ENCODE measurements at regions not wholly inside any gene's neighbourhood (a gene's known extent, or its start where the extent isn't known, plus 50 kb on each side); places are given as distances from the start of the nearest gene placed in this dataset.

DNA sequence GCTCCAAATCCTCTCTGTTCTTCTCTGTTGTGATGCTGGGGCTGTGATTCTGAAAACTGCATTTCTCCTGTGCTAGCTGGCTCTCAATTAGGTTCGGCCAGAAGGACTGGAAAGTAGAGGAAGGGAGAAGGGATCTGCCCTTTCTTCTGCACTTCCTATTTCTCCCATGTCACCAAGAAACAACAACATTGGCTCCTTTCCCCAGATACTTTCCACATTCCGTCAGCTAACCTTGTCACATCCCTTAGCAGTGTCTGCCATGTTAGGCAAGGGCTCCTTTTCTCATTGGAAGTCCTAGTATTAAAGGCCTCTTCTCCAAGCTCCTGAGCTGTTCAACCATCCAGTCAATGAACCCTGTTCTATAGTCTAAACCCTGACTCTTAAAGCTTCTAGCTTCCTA is 171.1 kb downstream of the ZNF621 start (continued):
- TF ChIP-seq, protein P1, sequence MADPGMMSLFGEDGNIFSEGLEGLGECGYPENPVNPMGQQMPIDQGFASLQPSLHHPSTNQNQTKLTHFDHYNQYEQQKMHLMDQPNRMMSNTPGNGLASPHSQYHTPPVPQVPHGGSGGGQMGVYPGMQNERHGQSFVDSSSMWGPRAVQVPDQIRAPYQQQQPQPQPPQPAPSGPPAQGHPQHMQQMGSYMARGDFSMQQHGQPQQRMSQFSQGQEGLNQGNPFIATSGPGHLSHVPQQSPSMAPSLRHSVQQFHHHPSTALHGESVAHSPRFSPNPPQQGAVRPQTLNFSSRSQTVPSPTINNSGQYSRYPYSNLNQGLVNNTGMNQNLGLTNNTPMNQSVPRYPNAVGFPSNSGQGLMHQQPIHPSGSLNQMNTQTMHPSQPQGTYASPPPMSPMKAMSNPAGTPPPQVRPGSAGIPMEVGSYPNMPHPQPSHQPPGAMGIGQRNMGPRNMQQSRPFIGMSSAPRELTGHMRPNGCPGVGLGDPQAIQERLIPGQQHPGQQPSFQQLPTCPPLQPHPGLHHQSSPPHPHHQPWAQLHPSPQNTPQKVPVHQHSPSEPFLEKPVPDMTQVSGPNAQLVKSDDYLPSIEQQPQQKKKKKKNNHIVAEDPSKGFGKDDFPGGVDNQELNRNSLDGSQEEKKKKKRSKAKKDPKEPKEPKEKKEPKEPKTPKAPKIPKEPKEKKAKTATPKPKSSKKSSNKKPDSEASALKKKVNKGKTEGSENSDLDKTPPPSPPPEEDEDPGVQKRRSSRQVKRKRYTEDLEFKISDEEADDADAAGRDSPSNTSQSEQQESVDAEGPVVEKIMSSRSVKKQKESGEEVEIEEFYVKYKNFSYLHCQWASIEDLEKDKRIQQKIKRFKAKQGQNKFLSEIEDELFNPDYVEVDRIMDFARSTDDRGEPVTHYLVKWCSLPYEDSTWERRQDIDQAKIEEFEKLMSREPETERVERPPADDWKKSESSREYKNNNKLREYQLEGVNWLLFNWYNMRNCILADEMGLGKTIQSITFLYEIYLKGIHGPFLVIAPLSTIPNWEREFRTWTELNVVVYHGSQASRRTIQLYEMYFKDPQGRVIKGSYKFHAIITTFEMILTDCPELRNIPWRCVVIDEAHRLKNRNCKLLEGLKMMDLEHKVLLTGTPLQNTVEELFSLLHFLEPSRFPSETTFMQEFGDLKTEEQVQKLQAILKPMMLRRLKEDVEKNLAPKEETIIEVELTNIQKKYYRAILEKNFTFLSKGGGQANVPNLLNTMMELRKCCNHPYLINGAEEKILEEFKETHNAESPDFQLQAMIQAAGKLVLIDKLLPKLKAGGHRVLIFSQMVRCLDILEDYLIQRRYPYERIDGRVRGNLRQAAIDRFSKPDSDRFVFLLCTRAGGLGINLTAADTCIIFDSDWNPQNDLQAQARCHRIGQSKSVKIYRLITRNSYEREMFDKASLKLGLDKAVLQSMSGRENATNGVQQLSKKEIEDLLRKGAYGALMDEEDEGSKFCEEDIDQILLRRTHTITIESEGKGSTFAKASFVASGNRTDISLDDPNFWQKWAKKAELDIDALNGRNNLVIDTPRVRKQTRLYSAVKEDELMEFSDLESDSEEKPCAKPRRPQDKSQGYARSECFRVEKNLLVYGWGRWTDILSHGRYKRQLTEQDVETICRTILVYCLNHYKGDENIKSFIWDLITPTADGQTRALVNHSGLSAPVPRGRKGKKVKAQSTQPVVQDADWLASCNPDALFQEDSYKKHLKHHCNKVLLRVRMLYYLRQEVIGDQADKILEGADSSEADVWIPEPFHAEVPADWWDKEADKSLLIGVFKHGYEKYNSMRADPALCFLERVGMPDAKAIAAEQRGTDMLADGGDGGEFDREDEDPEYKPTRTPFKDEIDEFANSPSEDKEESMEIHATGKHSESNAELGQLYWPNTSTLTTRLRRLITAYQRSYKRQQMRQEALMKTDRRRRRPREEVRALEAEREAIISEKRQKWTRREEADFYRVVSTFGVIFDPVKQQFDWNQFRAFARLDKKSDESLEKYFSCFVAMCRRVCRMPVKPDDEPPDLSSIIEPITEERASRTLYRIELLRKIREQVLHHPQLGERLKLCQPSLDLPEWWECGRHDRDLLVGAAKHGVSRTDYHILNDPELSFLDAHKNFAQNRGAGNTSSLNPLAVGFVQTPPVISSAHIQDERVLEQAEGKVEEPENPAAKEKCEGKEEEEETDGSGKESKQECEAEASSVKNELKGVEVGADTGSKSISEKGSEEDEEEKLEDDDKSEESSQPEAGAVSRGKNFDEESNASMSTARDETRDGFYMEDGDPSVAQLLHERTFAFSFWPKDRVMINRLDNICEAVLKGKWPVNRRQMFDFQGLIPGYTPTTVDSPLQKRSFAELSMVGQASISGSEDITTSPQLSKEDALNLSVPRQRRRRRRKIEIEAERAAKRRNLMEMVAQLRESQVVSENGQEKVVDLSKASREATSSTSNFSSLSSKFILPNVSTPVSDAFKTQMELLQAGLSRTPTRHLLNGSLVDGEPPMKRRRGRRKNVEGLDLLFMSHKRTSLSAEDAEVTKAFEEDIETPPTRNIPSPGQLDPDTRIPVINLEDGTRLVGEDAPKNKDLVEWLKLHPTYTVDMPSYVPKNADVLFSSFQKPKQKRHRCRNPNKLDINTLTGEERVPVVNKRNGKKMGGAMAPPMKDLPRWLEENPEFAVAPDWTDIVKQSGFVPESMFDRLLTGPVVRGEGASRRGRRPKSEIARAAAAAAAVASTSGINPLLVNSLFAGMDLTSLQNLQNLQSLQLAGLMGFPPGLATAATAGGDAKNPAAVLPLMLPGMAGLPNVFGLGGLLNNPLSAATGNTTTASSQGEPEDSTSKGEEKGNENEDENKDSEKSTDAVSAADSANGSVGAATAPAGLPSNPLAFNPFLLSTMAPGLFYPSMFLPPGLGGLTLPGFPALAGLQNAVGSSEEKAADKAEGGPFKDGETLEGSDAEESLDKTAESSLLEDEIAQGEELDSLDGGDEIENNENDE (IDR thresholded peaks at IDR 0.05; ENCODE audit: insufficient replicate concordance, low read length) = no peak
